Sigmoid colon (tissue), 3 donors: ENCODE measurements at regions not wholly inside any gene's neighbourhood (a gene's known extent, or its start where the extent isn't known, plus 50 kb on each side); places are given as distances from the start of the nearest gene placed in this dataset.

Source experiments
- POLR2A ChIP-seq, 2 donors: fragments of 450-650 bp; IDR thresholded peaks; one replicate each; pipeline ENCODE4 v1.6.1; 2016; ENCODE audit warnings: antibody characterized with exemption in 2 of 2, mild to moderate bottlenecking in 2 of 2, moderate library complexity in 2 of 2
- TF ChIP-seq, protein P1 (sequence below), 4 experiments: fragments of 450-650 bp in 3 of 4; fragments of 200-600 bp in 1 of 4; IDR thresholded peaks; one replicate each; pipeline ENCODE4 v1.5.1; 2016 to 2019; ENCODE audit warnings: antibody characterized with exemption in 4 of 4, mild to moderate bottlenecking in 3 of 4, moderate library complexity in 2 of 4

GRCh38 chr20:54849741-54850140, 374.3 kb downstream of the DOK5 start:
- TF ChIP-seq, protein P1, sequence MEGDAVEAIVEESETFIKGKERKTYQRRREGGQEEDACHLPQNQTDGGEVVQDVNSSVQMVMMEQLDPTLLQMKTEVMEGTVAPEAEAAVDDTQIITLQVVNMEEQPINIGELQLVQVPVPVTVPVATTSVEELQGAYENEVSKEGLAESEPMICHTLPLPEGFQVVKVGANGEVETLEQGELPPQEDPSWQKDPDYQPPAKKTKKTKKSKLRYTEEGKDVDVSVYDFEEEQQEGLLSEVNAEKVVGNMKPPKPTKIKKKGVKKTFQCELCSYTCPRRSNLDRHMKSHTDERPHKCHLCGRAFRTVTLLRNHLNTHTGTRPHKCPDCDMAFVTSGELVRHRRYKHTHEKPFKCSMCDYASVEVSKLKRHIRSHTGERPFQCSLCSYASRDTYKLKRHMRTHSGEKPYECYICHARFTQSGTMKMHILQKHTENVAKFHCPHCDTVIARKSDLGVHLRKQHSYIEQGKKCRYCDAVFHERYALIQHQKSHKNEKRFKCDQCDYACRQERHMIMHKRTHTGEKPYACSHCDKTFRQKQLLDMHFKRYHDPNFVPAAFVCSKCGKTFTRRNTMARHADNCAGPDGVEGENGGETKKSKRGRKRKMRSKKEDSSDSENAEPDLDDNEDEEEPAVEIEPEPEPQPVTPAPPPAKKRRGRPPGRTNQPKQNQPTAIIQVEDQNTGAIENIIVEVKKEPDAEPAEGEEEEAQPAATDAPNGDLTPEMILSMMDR (IDR thresholded peaks at IDR 0.05) = no peak
- TF ChIP-seq POLR2A (IDR thresholded peaks at IDR 0.05) = no peak
